ENCODE measurements at regions not wholly inside any gene's neighbourhood (a gene's known extent, or its start where the extent isn't known, plus 50 kb on each side); places are given as distances from the start of the nearest gene placed in this dataset.

DNA sequence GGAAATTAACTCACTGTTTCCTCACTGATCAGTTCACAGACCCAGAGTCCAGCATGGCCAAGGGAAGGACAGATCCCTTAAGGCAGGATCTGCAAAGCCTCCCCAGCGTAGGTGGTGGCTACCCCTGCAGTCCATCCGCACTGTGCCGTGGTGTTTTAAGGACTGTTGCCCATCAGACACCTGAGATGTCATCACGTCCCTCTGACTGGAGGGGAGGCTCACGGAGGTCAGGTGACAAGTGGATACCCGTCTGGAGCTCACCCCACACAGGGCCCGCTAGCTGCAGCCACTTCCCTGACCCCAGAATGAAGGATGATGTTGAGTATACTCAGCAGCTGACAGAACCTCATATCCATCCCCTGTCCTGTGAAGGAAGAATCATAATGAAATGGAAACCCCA lies 161.8 kb upstream of the GGTLC1 start:
- DNase-seq (ENCODE audit: extremely low spot score, insufficient read length, low read depth) (no peak), FAIRE-seq (no peak)

GRCh38 chr20:24149881-24150307 lies 161.3 kb upstream of the GGTLC1 start:
- FAIRE-seq, result no peak
- no peak for DNase-seq (ENCODE audit: extremely low spot score, insufficient read length, low read depth)

DNA sequence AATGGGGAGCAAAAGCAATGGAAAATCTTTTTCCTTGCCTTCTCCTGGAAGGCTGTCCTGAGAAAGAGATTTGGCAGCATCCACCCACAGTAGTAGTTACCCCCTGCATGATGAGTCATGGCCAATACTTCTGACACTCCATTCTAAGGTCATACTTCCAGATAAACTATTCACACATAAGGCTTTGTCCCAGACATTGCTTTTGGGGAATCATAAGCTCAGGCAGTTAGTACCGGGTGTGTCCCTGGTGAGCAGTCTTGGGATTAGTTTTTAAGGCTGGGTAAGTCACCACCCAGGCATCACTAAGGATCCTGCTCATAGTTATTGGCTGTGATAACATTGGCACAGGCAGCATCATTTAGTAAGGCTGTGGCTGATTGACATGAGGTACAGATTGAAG lies 160.6 kb upstream of the GGTLC1 start:
- DNase-seq (ENCODE audit: extremely low spot score, insufficient read length, low read depth) (no peak), FAIRE-seq (no peak)

- FAIRE-seq, result peak; percentile 69
These were observed 159.8 kb upstream of the GGTLC1 start for GRCh38 chr20:24148372-24148771.

GRCh38 chr20:24147961-24148360 lies 159.4 kb upstream of the GGTLC1 start:
- FAIRE-seq (no peak), DNase-seq (ENCODE audit: extremely low spot score, insufficient read length, low read depth) (no peak)

More at GRCh38 chr20:24148372-24148771, 159.8 kb upstream of the GGTLC1 start:
- DNase-seq (ENCODE audit: extremely low spot score, insufficient read length, low read depth), result no peak

- no peak for FAIRE-seq
- DNase-seq (ENCODE audit: extremely low spot score, insufficient read length, low read depth), result no peak
These were observed 158.9 kb upstream of the GGTLC1 start for GRCh38 chr20:24147479-24147878.

DNA sequence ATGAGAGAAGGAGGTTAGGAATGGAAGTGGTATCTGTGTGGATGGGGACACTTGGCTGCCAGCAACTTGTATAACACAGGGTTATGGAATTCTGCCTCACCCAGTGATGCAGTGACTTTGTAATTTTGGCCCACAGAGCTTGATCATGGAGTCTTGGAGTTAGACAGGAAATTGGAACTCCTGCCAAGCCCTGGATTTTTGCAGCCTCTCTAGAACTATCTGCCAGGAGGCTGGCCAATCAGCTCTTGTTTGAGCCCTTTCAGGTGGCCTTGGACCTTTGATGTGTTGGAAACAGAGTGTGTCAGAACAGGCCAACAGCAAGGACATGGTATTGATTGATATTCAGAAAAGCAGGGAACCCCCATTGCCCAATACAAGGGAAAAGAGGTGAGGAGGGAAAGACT lies 157.7 kb upstream of the GGTLC1 start:
- no peak for DNase-seq (ENCODE audit: extremely low spot score, insufficient read length, low read depth)
- no peak for FAIRE-seq

DNA sequence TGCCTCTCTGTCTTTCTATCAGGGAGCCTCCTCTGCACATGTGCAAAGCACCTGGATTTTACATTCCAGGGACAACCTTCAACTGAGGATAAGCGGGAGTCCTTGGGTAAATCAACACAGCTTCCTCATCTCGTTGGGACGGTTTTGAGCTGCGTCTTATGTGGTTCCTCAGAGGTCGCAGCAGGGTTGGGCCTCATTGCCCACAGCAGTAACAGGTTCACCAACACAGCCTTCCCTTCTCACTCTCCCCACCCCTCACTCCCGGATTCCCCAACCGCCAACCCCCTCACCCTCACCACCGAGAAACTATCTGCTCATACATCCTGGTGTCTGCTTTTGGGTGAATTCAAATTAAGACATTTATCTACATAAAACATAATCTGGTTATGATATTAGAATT lies 155.8 kb upstream of the GGTLC1 start:
- no peak for FAIRE-seq
- no peak for DNase-seq (ENCODE audit: extremely low spot score, insufficient read length, low read depth)

- DNase-seq (ENCODE audit: extremely low spot score, insufficient read length, low read depth) (no peak), FAIRE-seq (no peak)
These were observed 152.5 kb upstream of the GGTLC1 start for GRCh38 chr20:24141111-24141510.

DNA sequence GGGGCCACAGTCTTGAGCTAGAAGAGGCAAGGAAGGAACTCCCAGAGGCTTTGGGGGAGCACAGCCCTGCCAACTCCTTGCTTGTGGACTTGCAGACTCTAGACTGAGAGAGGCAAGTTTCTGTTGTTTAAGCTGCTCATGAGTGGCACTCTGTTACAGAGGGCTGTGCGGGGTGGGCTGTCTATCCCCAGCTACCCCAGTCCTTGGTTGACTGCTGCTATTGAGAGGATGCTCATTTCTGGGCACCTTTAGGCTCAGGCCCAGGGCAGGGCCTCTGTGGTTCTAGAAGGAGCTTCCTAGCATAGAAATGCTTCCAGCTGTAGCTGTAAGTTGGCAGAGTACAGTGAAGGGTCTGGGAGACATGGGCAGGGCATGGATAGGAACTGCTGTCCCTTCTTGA lies 151.3 kb upstream of the GGTLC1 start:
- FAIRE-seq (no peak), DNase-seq (ENCODE audit: extremely low spot score, insufficient read length, low read depth) (no peak)

GRCh38 chr20:24138951-24139350 lies 150.4 kb upstream of the GGTLC1 start:
- DNase-seq (ENCODE audit: extremely low spot score, insufficient read length, low read depth), result no peak
- FAIRE-seq, result no peak

DNA sequence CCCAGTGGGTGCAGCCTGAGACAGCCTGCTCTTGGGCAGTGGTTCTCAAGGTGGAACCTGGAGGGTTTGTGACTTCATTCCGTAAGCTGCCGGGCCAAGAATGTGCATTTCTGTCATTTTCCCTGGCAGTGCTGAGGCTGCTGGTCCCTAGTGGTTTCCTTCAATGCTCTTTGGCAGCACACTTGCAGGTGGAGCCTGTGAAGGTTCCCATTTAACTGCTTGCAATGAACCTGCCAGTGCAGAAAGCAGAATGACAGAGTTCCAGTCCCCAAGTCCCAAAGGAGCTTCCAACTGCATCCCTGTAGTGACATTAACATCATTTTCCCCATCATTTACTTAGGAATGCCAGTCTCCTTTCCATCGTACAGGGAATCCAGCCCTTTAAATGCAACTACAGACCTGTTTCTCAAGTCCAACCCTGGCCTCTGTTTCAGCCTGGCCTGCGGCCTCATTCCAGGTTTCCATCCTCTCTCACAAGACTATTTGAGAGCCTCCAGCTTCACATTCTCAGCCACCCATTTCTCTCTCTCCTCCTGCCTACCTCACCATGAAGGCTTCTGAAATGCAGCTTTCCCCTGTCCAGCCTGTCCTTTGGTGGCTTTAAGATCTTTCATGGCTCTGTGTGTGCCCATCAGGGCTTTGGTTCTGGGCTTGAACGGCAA lies 149.7 kb upstream of the GGTLC1 start:
- DNase-seq (ENCODE audit: extremely low spot score, insufficient read length, low read depth) (no peak), FAIRE-seq (no peak)

DNA sequence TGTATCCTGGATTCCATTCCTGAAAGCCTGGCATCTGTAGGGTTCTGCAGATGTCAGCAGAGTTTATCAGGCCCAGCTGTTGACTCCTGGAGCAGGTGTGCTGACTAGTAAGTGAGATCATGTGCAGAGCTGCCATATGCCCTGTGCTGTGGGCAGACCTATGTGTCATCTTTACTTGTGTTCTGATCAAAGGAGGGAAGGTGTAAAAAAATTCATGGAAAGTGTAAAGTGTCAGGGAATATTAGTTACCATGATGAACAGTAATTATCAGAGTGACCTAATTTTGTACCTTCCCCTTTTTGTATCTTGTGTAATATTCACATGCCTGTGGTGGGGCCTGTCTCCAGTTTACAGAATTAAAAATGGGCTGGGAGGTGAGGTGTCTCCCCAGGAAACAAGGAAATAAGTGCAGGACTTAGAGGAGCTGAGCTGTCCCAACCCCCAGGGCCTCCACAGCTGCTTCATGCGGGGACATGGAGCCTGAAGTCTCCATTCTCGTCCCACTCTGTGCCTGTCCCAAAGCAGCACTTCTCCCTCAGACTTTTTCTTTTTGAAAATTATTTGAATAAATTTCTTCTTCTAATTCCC lies 148.2 kb upstream of the GGTLC1 start:
- FAIRE-seq (no peak), DNase-seq (ENCODE audit: extremely low spot score, insufficient read length, low read depth) (no peak)

DNA sequence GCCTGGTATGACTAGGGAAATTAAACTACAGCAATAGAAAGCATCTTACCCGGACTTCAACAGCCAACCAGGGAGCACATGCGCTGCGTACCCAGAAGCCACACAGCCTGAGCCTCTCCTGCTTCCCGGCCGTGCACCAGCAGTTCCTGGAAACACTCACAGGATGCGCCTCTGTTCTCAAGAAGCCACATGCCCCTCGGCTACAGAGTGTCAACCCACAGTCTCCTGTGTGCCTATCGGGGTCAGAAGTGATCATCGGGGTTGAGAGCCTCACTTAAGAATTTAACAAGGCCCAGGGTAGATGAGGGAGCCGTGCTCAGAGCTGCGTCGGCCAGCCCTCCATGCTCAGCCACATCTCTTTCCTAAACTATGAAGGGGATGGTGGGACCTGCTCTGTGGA lies 147.2 kb upstream of the GGTLC1 start:
- FAIRE-seq (no peak), DNase-seq (ENCODE audit: extremely low spot score, insufficient read length, low read depth) (no peak)

GRCh38 chr20:24134930-24135329 lies 146.4 kb upstream of the GGTLC1 start:
- no peak for DNase-seq (ENCODE audit: extremely low spot score, insufficient read length, low read depth)
- no peak for FAIRE-seq

DNA sequence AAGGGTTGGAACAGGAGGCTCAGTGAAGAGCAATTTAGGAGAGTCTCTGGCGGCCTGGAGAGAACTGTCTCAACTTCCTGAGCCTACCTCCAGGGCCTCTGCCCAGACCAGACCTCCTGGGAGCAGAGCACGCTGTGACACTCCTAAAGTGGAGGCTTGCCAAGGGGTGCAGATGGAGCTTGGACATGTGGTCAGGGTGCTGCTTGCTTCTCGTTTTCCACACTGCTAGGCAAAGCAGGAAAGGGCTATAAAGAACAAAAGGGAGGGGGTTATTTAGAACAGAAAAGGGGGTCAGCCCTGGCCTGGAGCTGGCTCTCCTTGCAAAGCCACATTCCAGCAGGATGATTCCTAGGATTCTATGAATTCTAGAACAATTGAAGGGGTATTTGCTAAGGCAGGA lies 145.7 kb upstream of the GGTLC1 start:
- DNase-seq (ENCODE audit: extremely low spot score, insufficient read length, low read depth), result no peak
- no peak for FAIRE-seq

DNA sequence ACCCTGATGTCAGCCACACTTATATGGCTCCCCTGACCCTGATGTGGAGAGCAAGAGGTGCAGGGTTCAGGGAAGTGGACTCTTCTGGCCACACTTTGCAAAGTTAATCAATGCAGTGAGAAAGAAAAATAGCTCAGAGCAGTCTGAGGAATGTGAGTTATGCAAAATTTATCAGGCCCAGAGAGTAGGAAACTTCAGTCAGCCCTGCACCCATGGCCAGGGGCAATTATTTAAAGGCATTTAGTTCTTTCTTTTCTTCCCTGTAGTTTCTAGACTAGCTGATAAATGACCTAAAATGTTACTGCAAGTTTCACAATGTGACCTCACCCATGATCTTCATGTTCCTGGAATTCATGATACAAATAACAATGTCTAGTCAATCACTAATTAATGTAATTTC lies 143.7 kb upstream of the GGTLC1 start:
- no peak for FAIRE-seq

DNA sequence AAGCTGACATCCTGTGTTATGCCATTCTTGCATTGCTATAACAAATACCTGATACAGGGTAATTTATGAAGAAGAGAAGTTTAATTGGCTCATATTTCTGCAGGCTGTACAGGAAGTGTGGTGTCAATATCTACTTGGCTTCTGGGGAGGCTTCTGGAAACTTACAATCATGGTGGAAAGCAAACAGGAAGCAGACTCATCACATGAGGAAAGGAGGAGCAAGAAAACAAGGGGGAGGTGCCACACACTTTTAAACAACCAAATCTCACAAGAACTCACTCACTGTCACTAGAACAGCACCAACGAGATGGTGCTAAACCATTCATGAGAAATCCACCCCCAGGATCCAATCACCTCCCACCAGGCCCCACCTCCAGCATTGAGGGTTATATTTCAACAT lies 143.1 kb upstream of the GGTLC1 start:
- FAIRE-seq (no peak), DNase-seq (ENCODE audit: extremely low spot score, insufficient read length, low read depth) (no peak)

More for the DNA sequence above, 143.7 kb upstream of the GGTLC1 start:
- no peak for DNase-seq (ENCODE audit: extremely low spot score, insufficient read length, low read depth)

GRCh38 chr20:24131281-24131680 lies 142.7 kb upstream of the GGTLC1 start:
- FAIRE-seq (no peak), DNase-seq (ENCODE audit: extremely low spot score, insufficient read length, low read depth) (no peak)

DNA sequence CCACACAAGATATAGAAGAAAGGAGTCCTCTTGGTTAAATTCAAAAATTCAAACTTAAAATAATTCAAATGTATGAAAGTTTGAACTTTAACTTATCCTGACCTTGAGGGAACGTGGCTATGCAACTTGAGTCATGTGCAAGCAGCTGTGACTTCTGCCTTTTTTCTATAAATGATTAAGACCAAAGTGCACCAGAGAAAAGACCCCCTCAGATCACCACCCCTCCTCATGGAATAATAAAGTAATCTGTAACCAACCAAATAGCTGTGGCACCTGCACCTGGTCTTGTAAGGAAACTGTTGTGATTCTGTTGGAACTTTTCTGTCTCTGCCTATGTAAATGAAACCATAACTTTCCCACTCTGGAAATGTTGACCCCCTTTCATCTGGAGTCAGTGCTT lies 141.1 kb upstream of the GGTLC1 start:
- FAIRE-seq, result no peak
- DNase-seq (ENCODE audit: extremely low spot score, insufficient read length, low read depth), result no peak

DNA sequence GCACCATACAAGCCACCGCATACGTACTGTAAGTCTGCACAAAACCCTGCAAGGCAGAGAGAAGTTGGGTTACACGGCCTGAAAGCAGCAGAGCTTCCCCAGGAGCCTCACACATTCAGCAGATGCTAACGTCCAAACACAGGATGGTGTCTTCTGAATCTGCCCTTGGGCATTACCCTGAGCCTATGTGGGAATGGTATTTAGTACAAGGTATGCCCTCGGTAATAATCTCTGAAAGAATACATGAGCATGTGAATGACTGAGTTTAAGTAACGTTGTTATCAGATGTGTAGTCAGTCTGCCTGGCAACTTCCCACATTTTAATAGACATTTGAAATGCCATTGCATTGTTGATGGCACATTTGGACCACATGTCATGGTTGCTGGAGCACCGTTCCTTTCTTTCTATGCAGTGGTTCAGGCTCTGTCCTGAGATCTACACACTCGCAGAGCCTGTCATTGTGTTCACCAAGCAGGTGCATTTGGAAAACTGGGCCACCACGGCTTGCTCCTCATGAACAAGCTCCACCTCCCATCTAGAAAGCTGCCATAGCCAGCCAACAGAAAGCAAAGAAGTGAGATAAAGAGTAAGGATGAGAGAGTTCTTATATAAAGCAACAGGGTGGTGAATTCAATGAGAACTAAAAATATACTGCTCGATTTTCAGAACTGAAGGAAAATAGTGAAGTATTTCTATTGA lies 136.5 kb upstream of the GGTLC1 start:
- no peak for FAIRE-seq
- no peak for DNase-seq (ENCODE audit: extremely low spot score, insufficient read length, low read depth)

GRCh38 chr20:24124003-24124402 lies 135.4 kb upstream of the GGTLC1 start:
- FAIRE-seq (no peak), DNase-seq (ENCODE audit: extremely low spot score, insufficient read length, low read depth) (no peak)

Measured in GM18507 (cell line).